IMR-90 (cell line): ENCODE measurements at regions not wholly inside any gene's neighbourhood (a gene's known extent, or its start where the extent isn't known, plus 50 kb on each side); places are given as distances from the start of the nearest gene placed in this dataset.

Experiments
- BHLHE40 ChIP-seq: fragments of 150-350 bp; IDR thresholded peaks from 2 replicates; pipeline ENCODE4 v1.6.1; 2016; ENCODE audit warnings: mild to moderate bottlenecking, low read depth, low read length
- CTCF ChIP-seq: conservative IDR thresholded peaks from 2 replicates; pipeline ENCODE4 v1.5.1; 2012; ENCODE audit warnings: mild to moderate bottlenecking, low read depth, low read length, improper control_type of control experiment
- MXI1 ChIP-seq: IDR thresholded peaks from 2 replicates; pipeline ENCODE4 v1.6.1; 2012; ENCODE audit warnings: low read depth, mild to moderate bottlenecking, low read length, moderate library complexity, borderline replicate concordance
- RCOR1 ChIP-seq: IDR thresholded peaks from 2 replicates; pipeline ENCODE4 v1.6.1; 2012; ENCODE audit warnings: mild to moderate bottlenecking, low read length, improper control_type of control experiment; ENCODE audit not compliant: insufficient replicate concordance
- SMC3 ChIP-seq: fragments of 150-350 bp; IDR thresholded peaks from 2 replicates; pipeline ENCODE4 v1.6.1; 2016; ENCODE audit warnings: low read depth, mild to moderate bottlenecking, antibody characterized with exemption, low read length, moderate library complexity
- USF2 ChIP-seq: fragments of 150-350 bp; IDR thresholded peaks from 2 replicates; pipeline ENCODE4 v1.6.1; 2017; ENCODE audit warnings: mild to moderate bottlenecking, antibody characterized with exemption, low read length, low read depth

- TF ChIP-seq MXI1 = no peak
- no peak for TF ChIP-seq RCOR1
- no peak for TF ChIP-seq CTCF
- TF ChIP-seq SMC3 = no peak
- TF ChIP-seq USF2 = no peak
- TF ChIP-seq BHLHE40 = no peak
These were observed 244.4 kb upstream of the PPP2R2D start for GRCh38 chr10:131656431-131656841.
